HepG2 (cell line): ENCODE measurements at regions not wholly inside any gene's neighbourhood (a gene's known extent, or its start where the extent isn't known, plus 50 kb on each side); places are given as distances from the start of the nearest gene placed in this dataset.
"Not testable (repeated sequence)": the region's sequence is repeated elsewhere in the genome, so short reads cannot be mapped to it uniquely, and the experiment has no call there.

Source experiments
- NR2F2 ChIP-seq: IDR thresholded peaks from 2 replicates; pipeline ENCODE4 v1.6.1; 2012; ENCODE audit warnings: low read depth, inconsistent platforms, borderline replicate concordance
- SMC3 ChIP-seq: IDR thresholded peaks from 2 replicates; pipeline ENCODE4 v1.6.1; 2011; ENCODE audit warnings: low read length, improper control_type of control experiment
- ZC3H4 ChIP-seq: sonication (generic); formaldehyde crosslinking; IDR thresholded peaks from 2 replicates; pipeline ENCODE4 v1.4.0; 2020; ENCODE audit warnings: missing genetic modification reagents, borderline replicate concordance
- TF ChIP-seq, protein P1 (sequence below): sonication (generic); formaldehyde crosslinking; IDR thresholded peaks from 2 replicates; pipeline ENCODE4 v1.4.0; 2020; ENCODE audit warnings: missing genetic modification reagents
- TF ChIP-seq, protein P2 (sequence below): sonication (generic); formaldehyde crosslinking; IDR thresholded peaks from 2 replicates; pipeline ENCODE4 v1.5.0; 2020; ENCODE audit warnings: mild to moderate bottlenecking, missing genetic modification reagents, moderate library complexity

DNA sequence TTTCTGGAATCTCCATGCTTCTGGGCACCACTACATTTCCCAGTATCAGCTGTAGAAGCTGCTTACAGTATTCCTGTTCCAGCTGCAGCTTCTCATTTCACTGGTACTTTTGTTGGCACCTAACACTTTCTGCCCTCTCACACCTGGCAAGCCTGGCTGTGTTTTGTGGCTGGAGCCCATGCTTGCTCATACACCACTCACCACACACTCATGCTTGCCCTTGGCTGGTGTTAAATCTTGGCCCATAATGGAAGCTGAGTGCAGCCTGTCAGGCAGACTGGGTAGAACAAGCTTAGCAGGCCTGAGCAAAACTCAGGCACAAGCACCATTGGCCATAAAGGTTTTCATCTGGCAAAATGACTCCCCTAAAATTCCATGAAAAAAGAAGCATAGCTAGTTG is 124.4 kb downstream of the RBMY1A1 start:
- not testable (repeated sequence) for TF ChIP-seq SMC3, NR2F2, ZC3H4
- TF ChIP-seq, protein P1, sequence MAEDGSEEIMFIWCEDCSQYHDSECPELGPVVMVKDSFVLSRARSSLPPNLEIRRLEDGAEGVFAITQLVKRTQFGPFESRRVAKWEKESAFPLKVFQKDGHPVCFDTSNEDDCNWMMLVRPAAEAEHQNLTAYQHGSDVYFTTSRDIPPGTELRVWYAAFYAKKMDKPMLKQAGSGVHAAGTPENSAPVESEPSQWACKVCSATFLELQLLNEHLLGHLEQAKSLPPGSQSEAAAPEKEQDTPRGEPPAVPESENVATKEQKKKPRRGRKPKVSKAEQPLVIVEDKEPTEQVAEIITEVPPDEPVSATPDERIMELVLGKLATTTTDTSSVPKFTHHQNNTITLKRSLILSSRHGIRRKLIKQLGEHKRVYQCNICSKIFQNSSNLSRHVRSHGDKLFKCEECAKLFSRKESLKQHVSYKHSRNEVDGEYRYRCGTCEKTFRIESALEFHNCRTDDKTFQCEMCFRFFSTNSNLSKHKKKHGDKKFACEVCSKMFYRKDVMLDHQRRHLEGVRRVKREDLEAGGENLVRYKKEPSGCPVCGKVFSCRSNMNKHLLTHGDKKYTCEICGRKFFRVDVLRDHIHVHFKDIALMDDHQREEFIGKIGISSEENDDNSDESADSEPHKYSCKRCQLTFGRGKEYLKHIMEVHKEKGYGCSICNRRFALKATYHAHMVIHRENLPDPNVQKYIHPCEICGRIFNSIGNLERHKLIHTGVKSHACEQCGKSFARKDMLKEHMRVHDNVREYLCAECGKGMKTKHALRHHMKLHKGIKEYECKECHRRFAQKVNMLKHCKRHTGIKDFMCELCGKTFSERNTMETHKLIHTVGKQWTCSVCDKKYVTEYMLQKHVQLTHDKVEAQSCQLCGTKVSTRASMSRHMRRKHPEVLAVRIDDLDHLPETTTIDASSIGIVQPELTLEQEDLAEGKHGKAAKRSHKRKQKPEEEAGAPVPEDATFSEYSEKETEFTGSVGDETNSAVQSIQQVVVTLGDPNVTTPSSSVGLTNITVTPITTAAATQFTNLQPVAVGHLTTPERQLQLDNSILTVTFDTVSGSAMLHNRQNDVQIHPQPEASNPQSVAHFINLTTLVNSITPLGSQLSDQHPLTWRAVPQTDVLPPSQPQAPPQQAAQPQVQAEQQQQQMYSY (CRISPR knock-in tag), result not testable (repeated sequence)
- TF ChIP-seq, protein P2, sequence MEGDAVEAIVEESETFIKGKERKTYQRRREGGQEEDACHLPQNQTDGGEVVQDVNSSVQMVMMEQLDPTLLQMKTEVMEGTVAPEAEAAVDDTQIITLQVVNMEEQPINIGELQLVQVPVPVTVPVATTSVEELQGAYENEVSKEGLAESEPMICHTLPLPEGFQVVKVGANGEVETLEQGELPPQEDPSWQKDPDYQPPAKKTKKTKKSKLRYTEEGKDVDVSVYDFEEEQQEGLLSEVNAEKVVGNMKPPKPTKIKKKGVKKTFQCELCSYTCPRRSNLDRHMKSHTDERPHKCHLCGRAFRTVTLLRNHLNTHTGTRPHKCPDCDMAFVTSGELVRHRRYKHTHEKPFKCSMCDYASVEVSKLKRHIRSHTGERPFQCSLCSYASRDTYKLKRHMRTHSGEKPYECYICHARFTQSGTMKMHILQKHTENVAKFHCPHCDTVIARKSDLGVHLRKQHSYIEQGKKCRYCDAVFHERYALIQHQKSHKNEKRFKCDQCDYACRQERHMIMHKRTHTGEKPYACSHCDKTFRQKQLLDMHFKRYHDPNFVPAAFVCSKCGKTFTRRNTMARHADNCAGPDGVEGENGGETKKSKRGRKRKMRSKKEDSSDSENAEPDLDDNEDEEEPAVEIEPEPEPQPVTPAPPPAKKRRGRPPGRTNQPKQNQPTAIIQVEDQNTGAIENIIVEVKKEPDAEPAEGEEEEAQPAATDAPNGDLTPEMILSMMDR (CRISPR knock-in tag), result not testable (repeated sequence)
